Fibroblast of lung (primary cell): ENCODE measurements at regions not wholly inside any gene's neighbourhood (a gene's known extent, or its start where the extent isn't known, plus 50 kb on each side); places are given as distances from the start of the nearest gene placed in this dataset.

ENCODE experiments used
- CTCF ChIP-seq, 2 donors: IDR thresholded peaks in 1 of 2; conservative IDR thresholded peaks in 1 of 2; 1 replicate in 1 of 2; 2 replicates in 1 of 2; pipeline ENCODE4 v1.5.1; 2011 to 2012; ENCODE audit warnings: low read length in 2 of 2, control low read depth in 1 of 2, inconsistent platforms in 1 of 2, low read depth in 1 of 2, mild to moderate bottlenecking in 1 of 2
- EZH2 ChIP-seq: IDR thresholded peaks from 2 replicates; pipeline ENCODE4 v1.5.1; 2012; ENCODE audit warnings: low read length, control low read depth, mild to moderate bottlenecking; ENCODE audit errors: missing control alignments

- TF ChIP-seq CTCF (conservative IDR thresholded peaks at IDR 0.05 in 1 of 2, IDR thresholded peaks at IDR 0.05 in 1 of 2; ENCODE audit: low read depth in 1 of 2, low read length in 2 of 2) (no peak), EZH2 (no peak)
Measured at GRCh38 chrX:139141370-139141769, 389.2 kb upstream of the F9 start.
